ENCODE measurements at regions not wholly inside any gene's neighbourhood (a gene's known extent, or its start where the extent isn't known, plus 50 kb on each side); places are given as distances from the start of the nearest gene placed in this dataset.
"Not testable (repeated sequence)": the region's sequence is repeated elsewhere in the genome, so short reads cannot be mapped to it uniquely, and the experiment has no call there.

DNA sequence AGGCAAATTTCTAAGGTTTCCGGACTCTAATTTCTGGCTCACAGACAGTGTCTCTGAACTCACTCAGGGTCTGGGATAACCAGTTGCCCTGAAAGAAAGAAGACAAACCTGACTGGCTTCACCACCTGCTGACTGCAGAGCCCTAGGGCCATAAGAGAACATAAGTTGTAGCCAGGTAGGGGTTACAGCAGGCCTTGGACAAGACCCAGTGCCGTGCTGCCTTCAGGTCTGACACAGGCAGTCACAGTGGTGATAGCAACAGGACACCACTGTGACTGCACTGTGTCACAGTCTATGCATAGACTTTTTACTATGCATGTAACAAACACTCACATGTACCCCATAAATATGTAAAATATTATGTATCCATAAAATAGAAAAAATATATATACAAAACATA lies 508.5 kb downstream of the PID1 start:
- TF ChIP-seq NR2F2 (IDR thresholded peaks at IDR 0.05) = no peak
- no peak for TF ChIP-seq EGR1 (IDR thresholded peaks at IDR 0.05; ENCODE audit: low read depth in 2 of 2)
- TF ChIP-seq YY1 (IDR thresholded peaks at IDR 0.05) = no peak
- no peak for TF ChIP-seq RXRA (IDR thresholded peaks at IDR 0.05)
- TF ChIP-seq GABPA (IDR thresholded peaks at IDR 0.05 in 1 of 2, conservative IDR thresholded peaks at IDR 0.05 in 1 of 2) = no peak
- TF ChIP-seq RAD21 (IDR thresholded peaks at IDR 0.05) = no peak
- TF ChIP-seq CTCF (IDR thresholded peaks at IDR 0.05; ENCODE audit: low read depth, low read length, missing input control) = no peak
- TF ChIP-seq FOXA1 (IDR thresholded peaks at IDR 0.05) = no peak
- no peak for TF ChIP-seq SP1 (IDR thresholded peaks at IDR 0.05)
- TF ChIP-seq, protein P1, sequence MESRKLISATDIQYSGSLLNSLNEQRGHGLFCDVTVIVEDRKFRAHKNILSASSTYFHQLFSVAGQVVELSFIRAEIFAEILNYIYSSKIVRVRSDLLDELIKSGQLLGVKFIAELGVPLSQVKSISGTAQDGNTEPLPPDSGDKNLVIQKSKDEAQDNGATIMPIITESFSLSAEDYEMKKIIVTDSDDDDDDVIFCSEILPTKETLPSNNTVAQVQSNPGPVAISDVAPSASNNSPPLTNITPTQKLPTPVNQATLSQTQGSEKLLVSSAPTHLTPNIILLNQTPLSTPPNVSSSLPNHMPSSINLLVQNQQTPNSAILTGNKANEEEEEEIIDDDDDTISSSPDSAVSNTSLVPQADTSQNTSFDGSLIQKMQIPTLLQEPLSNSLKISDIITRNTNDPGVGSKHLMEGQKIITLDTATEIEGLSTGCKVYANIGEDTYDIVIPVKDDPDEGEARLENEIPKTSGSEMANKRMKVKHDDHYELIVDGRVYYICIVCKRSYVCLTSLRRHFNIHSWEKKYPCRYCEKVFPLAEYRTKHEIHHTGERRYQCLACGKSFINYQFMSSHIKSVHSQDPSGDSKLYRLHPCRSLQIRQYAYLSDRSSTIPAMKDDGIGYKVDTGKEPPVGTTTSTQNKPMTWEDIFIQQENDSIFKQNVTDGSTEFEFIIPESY (IDR thresholded peaks at IDR 0.05) = no peak
- TF ChIP-seq ATF3 (IDR thresholded peaks at IDR 0.05) = no peak
- TF ChIP-seq, protein P2, sequence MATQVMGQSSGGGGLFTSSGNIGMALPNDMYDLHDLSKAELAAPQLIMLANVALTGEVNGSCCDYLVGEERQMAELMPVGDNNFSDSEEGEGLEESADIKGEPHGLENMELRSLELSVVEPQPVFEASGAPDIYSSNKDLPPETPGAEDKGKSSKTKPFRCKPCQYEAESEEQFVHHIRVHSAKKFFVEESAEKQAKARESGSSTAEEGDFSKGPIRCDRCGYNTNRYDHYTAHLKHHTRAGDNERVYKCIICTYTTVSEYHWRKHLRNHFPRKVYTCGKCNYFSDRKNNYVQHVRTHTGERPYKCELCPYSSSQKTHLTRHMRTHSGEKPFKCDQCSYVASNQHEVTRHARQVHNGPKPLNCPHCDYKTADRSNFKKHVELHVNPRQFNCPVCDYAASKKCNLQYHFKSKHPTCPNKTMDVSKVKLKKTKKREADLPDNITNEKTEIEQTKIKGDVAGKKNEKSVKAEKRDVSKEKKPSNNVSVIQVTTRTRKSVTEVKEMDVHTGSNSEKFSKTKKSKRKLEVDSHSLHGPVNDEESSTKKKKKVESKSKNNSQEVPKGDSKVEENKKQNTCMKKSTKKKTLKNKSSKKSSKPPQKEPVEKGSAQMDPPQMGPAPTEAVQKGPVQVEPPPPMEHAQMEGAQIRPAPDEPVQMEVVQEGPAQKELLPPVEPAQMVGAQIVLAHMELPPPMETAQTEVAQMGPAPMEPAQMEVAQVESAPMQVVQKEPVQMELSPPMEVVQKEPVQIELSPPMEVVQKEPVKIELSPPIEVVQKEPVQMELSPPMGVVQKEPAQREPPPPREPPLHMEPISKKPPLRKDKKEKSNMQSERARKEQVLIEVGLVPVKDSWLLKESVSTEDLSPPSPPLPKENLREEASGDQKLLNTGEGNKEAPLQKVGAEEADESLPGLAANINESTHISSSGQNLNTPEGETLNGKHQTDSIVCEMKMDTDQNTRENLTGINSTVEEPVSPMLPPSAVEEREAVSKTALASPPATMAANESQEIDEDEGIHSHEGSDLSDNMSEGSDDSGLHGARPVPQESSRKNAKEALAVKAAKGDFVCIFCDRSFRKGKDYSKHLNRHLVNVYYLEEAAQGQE (IDR thresholded peaks at IDR 0.05) = no peak
- no peak for TF ChIP-seq HNF4A (conservative IDR thresholded peaks at IDR 0.05)
- TF ChIP-seq FOXA2 (IDR thresholded peaks at IDR 0.05) = no peak
- no peak for TF ChIP-seq MAX (IDR thresholded peaks at IDR 0.05)
- TF ChIP-seq HNF4G (IDR thresholded peaks at IDR 0.05) = no peak
- no peak for TF ChIP-seq TAF1 (conservative IDR thresholded peaks at IDR 0.05)
- no peaks in the 10 kb centered on the region for H3K27me3 ChIP-seq (ENCODE audit: control insufficient read depth in 4 of 4, insufficient read depth in 4 of 4, low read length in 3 of 4)
- DNase-seq (ENCODE audit: low spot score) = no peak
- H3K27ac ChIP-seq (ENCODE audit: low read depth in 1 of 2, low read length in 2 of 2) = no peak overlapping the region
- H3K36me3 ChIP-seq (ENCODE audit: control insufficient read depth in 4 of 4, insufficient read depth in 3 of 4, low read depth in 1 of 4, low read length in 3 of 4) = no peaks in the 10 kb centered on the region
- no peak overlapping the region for H3K4me3 ChIP-seq (ENCODE audit: low read depth in 1 of 3, low read length in 3 of 3)
- H3K9me3 ChIP-seq (ENCODE audit: control insufficient read depth in 4 of 4, low read length in 3 of 4) = no peaks in the 10 kb centered on the region
- H3K4me1 ChIP-seq (ENCODE audit: control insufficient read depth in 4 of 4, insufficient read depth in 4 of 4, low read length in 3 of 4) = no peaks in the 10 kb centered on the region
- 83% methylated on average over 2 of the region's 2 CpGs for WGBS
- H3K9ac ChIP-seq (ENCODE audit: low read depth in 1 of 2, low read length in 2 of 2) = no peak overlapping the region

GRCh38 chr2:228755661-228756060 lies 515.4 kb downstream of the PID1 start:
- H3K9me3 ChIP-seq (ENCODE audit: control insufficient read depth in 4 of 4, low read length in 3 of 4); H3K27ac ChIP-seq (ENCODE audit: low read depth in 1 of 2, low read length in 2 of 2); DNase-seq (ENCODE audit: low spot score); H3K9ac ChIP-seq (ENCODE audit: low read depth in 1 of 2, low read length in 2 of 2); H3K27me3 ChIP-seq (ENCODE audit: control insufficient read depth in 4 of 4, insufficient read depth in 4 of 4, low read length in 3 of 4); H3K36me3 ChIP-seq (ENCODE audit: control insufficient read depth in 4 of 4, insufficient read depth in 3 of 4, low read depth in 1 of 4, low read length in 3 of 4); H3K4me1 ChIP-seq (ENCODE audit: control insufficient read depth in 4 of 4, insufficient read depth in 4 of 4, low read length in 3 of 4); H3K4me3 ChIP-seq (ENCODE audit: low read depth in 1 of 3, low read length in 3 of 3): not testable (repeated sequence)
- 94% methylated on average over 25 of the region's 25 CpGs for WGBS

All from liver (tissue), 8 donors.